GM19240 (cell line): ENCODE measurements at regions not wholly inside any gene's neighbourhood (a gene's known extent, or its start where the extent isn't known, plus 50 kb on each side); places are given as distances from the start of the nearest gene placed in this dataset.

Experiments
- DNase-seq: peaks from one replicate; pipeline ENCODE4 v3.0.0; 2011; ENCODE audit warnings: low spot score; ENCODE audit not compliant: insufficient read length

- no peak for DNase-seq
Measured at GRCh38 chr2:13581471-13581870, 864.7 kb downstream of the TRIB2 start.

- DNase-seq, result no peak
Measured at GRCh38 chr2:13583609-13584008, 866.9 kb downstream of the TRIB2 start.

- no peak for DNase-seq
Measured at GRCh38 chr2:13584020-13584419, 867.3 kb downstream of the TRIB2 start.

GRCh38 chr2:13585732-13586131 lies 869.0 kb downstream of the TRIB2 start:
- no peak for DNase-seq

GRCh38 chr2:13596233-13596632 lies 879.5 kb downstream of the TRIB2 start:
- no peak for DNase-seq

- no peak for DNase-seq
Measured at GRCh38 chr2:13597176-13597575, 880.4 kb downstream of the TRIB2 start.

- DNase-seq, result no peak
Measured at GRCh38 chr2:13601506-13601905, 884.8 kb downstream of the TRIB2 start.

- no peak for DNase-seq
Measured at GRCh38 chr2:13604951-13605661, 888.4 kb downstream of the TRIB2 start.

GRCh38 chr2:13607139-13607538 lies 890.4 kb downstream of the TRIB2 start:
- no peak for DNase-seq

- no peak for DNase-seq
Measured at GRCh38 chr2:13611939-13612338, 895.2 kb downstream of the TRIB2 start.

GRCh38 chr2:13616059-13616458 lies 899.3 kb downstream of the TRIB2 start:
- DNase-seq, result no peak

GRCh38 chr2:13616616-13617015 lies 899.9 kb downstream of the TRIB2 start:
- no peak for DNase-seq

GRCh38 chr2:13628122-13628521 lies 911.4 kb downstream of the TRIB2 start:
- DNase-seq, result no peak

- DNase-seq, result no peak
Measured at GRCh38 chr2:13638181-13638580, 921.4 kb downstream of the TRIB2 start.

GRCh38 chr2:13649918-13650317 lies 933.2 kb downstream of the TRIB2 start:
- DNase-seq, result no peak

GRCh38 chr2:13650586-13651180 lies 933.9 kb downstream of the TRIB2 start:
- DNase-seq, result no peak

GRCh38 chr2:13651684-13652131 lies 935.0 kb downstream of the TRIB2 start:
- no peak for DNase-seq

- no peak for DNase-seq
Measured at GRCh38 chr2:13652531-13653313, 936.0 kb downstream of the TRIB2 start.

- DNase-seq, result no peak
Measured at GRCh38 chr2:13654416-13654815, 937.7 kb downstream of the TRIB2 start.

GRCh38 chr2:13660231-13660630 lies 943.5 kb downstream of the TRIB2 start:
- no peak for DNase-seq

GRCh38 chr2:13662055-13662454 lies 945.3 kb downstream of the TRIB2 start:
- no peak for DNase-seq
